HG03469 (cell line): ENCODE measurements at regions not wholly inside any gene's neighbourhood (a gene's known extent, or its start where the extent isn't known, plus 50 kb on each side); places are given as distances from the start of the nearest gene placed in this dataset.
A peak's percentile ranks its signal among the peaks of the same experiment; 100 is the strongest.

Experiments used
- ATAC-seq: cut with Tn5 transposase; IDR thresholded peaks from one replicate; pipeline ENCODE4 v1.9.1; 2021; ENCODE audit warnings: mild to moderate bottlenecking, moderate library complexity, moderate number of reproducible peaks; ENCODE audit not compliant: unreplicated experiment

GRCh38 chr11:45368697-45369096, 82.6 kb upstream of the SYT13 start:
- ATAC-seq = no peak

- ATAC-seq = no peak
These were observed 80.6 kb upstream of the SYT13 start for GRCh38 chr11:45366619-45367190.

- no peak for ATAC-seq
These were observed 79.9 kb upstream of the SYT13 start for GRCh38 chr11:45365961-45366618.

- ATAC-seq = no peak
These were observed 76.5 kb upstream of the SYT13 start for GRCh38 chr11:45362636-45363035.

- no peak for ATAC-seq
These were observed 75.4 kb upstream of the SYT13 start for GRCh38 chr11:45361551-45361950.

GRCh38 chr11:45355706-45356041, 69.5 kb upstream of the SYT13 start:
- no peak for ATAC-seq

- ATAC-seq = peak; percentile 93
These were observed 69.0 kb upstream of the SYT13 start for GRCh38 chr11:45354976-45355705.

- ATAC-seq = no peak
These were observed 62.6 kb upstream of the SYT13 start for GRCh38 chr11:45348729-45349128.

- ATAC-seq = no peak
These were observed 61.4 kb upstream of the SYT13 start for GRCh38 chr11:45347348-45348082.

GRCh38 chr11:45345491-45345890, 59.4 kb upstream of the SYT13 start:
- ATAC-seq = no peak

GRCh38 chr11:45344028-45344427, 57.9 kb upstream of the SYT13 start:
- ATAC-seq = no peak

- ATAC-seq = no peak
These were observed 57.3 kb upstream of the SYT13 start for GRCh38 chr11:45343444-45343843.

GRCh38 chr11:45341372-45341771, 55.2 kb upstream of the SYT13 start:
- ATAC-seq = no peak

- ATAC-seq = peak; percentile 80
These were observed 53.8 kb upstream of the SYT13 start for GRCh38 chr11:45339729-45340519.

- ATAC-seq = no peak
These were observed 51.6 kb upstream of the SYT13 start for GRCh38 chr11:45337583-45338360.

GRCh38 chr11:45336136-45336535, 50.0 kb upstream of the SYT13 start:
- no peak for ATAC-seq
